ENCODE measurements at regions not wholly inside any gene's neighbourhood (a gene's known extent, or its start where the extent isn't known, plus 50 kb on each side); places are given as distances from the start of the nearest gene placed in this dataset.

DNA sequence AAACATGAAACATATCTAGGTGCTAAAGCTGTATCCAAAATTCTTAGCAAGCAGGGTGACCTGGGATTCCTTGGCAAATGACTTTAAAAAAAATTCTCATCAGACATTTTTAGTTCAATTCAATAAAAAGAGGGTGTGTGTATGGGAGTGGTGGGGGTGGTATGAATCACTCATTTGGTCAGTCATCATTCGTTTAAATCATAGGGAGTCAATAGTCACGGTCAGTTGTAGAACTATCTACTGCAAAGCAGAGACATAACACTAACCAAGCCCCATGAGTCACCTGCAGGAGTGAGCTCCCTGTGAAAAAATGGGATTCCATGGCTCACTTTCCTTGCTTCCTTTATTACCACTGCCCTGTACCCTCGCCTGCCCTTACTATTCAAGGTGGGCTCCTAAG lies 380.6 kb upstream of the TCF4 start:
- H3K23me2 ChIP-seq (ENCODE audit: low read depth, low read length), result no peaks in the 10 kb centered on the region
- no peaks in the 10 kb centered on the region for H3K79me1 ChIP-seq (ENCODE audit: low read depth, low read length)
- H2BK15ac ChIP-seq (ENCODE audit: low read length), result no peak overlapping the region
- H2BK20ac ChIP-seq (ENCODE audit: low read length), result no peak overlapping the region
- CTCF ChIA-PET (ENCODE audit: partially characterized antibody), result no interaction called here
- H4K20me1 ChIP-seq (replicated peaks in 1 of 2; ENCODE audit: control insufficient read depth in 1 of 2, insufficient read depth in 2 of 2, low read length in 2 of 2), result no peaks in the 10 kb centered on the region
- no peak overlapping the region for H2BK12ac ChIP-seq (ENCODE audit: low read depth, low read length)
- H2BK5ac ChIP-seq (ENCODE audit: low read depth, low read length), result no peak overlapping the region
- H3K27ac ChIP-seq (ENCODE audit: low read depth, low read length), result no peak overlapping the region
- H4K91ac ChIP-seq (replicated peaks; ENCODE audit: insufficient read length, low read length), result no peak overlapping the region
- no peak overlapping the region for H4K8ac ChIP-seq (ENCODE audit: extremely low read depth, insufficient read depth, low read length)
- H3K4me1 ChIP-seq (replicated peaks in 1 of 4; ENCODE audit: control insufficient read depth in 3 of 4, insufficient read depth in 4 of 4, low read length in 3 of 4), result no peaks in the 10 kb centered on the region
- no peak overlapping the region for H2BK120ac ChIP-seq (replicated peaks; ENCODE audit: low read depth, low read length)
- no peak overlapping the region for H3K4ac ChIP-seq (replicated peaks; ENCODE audit: insufficient read length, low read depth, low read length)
- H3K36me3 ChIP-seq (ENCODE audit: control insufficient read depth in 2 of 4, insufficient read depth in 4 of 4, low read length in 3 of 4), result no peaks in the 10 kb centered on the region
- H3K79me2 ChIP-seq (ENCODE audit: control insufficient read depth in 1 of 2, insufficient read depth in 2 of 2, low read length in 2 of 2), result no peaks in the 10 kb centered on the region
- H3K56ac ChIP-seq (replicated peaks; ENCODE audit: insufficient read length, low read depth, low read length), result no peak overlapping the region
- H4K5ac ChIP-seq (ENCODE audit: insufficient read length, low read depth, low read length), result no peak overlapping the region
- DNase-seq (ENCODE audit: low read depth in 1 of 2, low spot score in 2 of 2) (no peak), FAIRE-seq (no peak)
- H3K4me2 ChIP-seq (ENCODE audit: insufficient read depth in 1 of 2, low read depth in 2 of 2, low read length in 2 of 2), result no peak overlapping the region
- H3K4me3 ChIP-seq (ENCODE audit: extremely low read depth in 1 of 4, insufficient read depth in 2 of 4, low read depth in 3 of 4, low read length in 4 of 4), result no peak overlapping the region
- 93% methylated on average over 3 of the region's 3 CpGs; no CpG with 5 or more reads in 1 of the 2 experiments for WGBS, 2 experiments (ENCODE audit: extremely low coverage in 1 of 2, insufficient coverage in 1 of 2, insufficient read length in 1 of 2, insufficient replicate concordance in 2 of 2, low coverage in 1 of 2, low lambda C conversion rate in 2 of 2, missing lambda C conversion rate in 1 of 2)
- H3K9ac ChIP-seq (replicated peaks in 1 of 4; ENCODE audit: extremely low read depth in 1 of 4, low read depth in 3 of 4, low read length in 3 of 4), result no peak overlapping the region
- no peak for TF ChIP-seq SP1 (IDR thresholded peaks at IDR 0.05; ENCODE audit: low read depth, low read length)
- H3K9me3 ChIP-seq (ENCODE audit: insufficient read depth in 2 of 2, low read depth in 1 of 2, low read length in 1 of 2), result no peaks in the 10 kb centered on the region
- no peak overlapping the region for H3K23ac ChIP-seq (ENCODE audit: insufficient read length)
- no peak overlapping the region for H2AFZ ChIP-seq (ENCODE audit: low read length)
- no peak overlapping the region for H3K14ac ChIP-seq (ENCODE audit: insufficient read length)
- POLR2A ChIA-PET (ENCODE audit: partially characterized antibody), result no interaction called here
- H3K18ac ChIP-seq (ENCODE audit: extremely low read depth, low read length), result no peak overlapping the region
- H3K27me3 ChIP-seq (replicated peaks in 1 of 4; ENCODE audit: control insufficient read depth in 3 of 4, extremely low read depth in 1 of 4, insufficient read depth in 3 of 4, low read length in 3 of 4), result no peaks in the 10 kb centered on the region
- no peak overlapping the region for H2AK5ac ChIP-seq (ENCODE audit: low read depth, low read length)

All from H1 (cell line).